Testis (tissue), 2 donors: ENCODE measurements at regions not wholly inside any gene's neighbourhood (a gene's known extent, or its start where the extent isn't known, plus 50 kb on each side); places are given as distances from the start of the nearest gene placed in this dataset.

Experiments
- DNase-seq: peaks from one replicate; pipeline ENCODE4 v3.0.0-alpha.2; 2019
- H3K27ac ChIP-seq, 2 donors: fragments of 200-600 bp; sonication (generic); one replicate each; pipeline ENCODE4 v1.5.1; 2019
- H3K27me3 ChIP-seq: fragments of 200-600 bp; sonication (generic); one replicate; pipeline ENCODE4 v1.5.1; 2019
- H3K36me3 ChIP-seq: fragments of 200-600 bp; sonication (generic); one replicate; pipeline ENCODE4 v1.5.1; 2017; ENCODE audit warnings: low read depth; ENCODE audit errors: missing control alignments
- H3K4me1 ChIP-seq: fragments of 200-600 bp; sonication (generic); one replicate; pipeline ENCODE4 v1.5.1; 2019
- H3K4me3 ChIP-seq, 2 donors: fragments of 200-600 bp; sonication (generic); one replicate each; pipeline ENCODE4 v1.5.1; 2017 to 2019
- H3K9me3 ChIP-seq: fragments of 200-600 bp; sonication (generic); one replicate; pipeline ENCODE4 v1.5.1; 2017
- CTCF ChIP-seq, 3 experiments: fragments of 450-650 bp in 2 of 3; fragments of 200-600 bp in 1 of 3; sonication (generic) in 1 of 3; IDR thresholded peaks; one replicate each; pipeline ENCODE4 v1.5.1; 2016 to 2019; ENCODE audit warnings: antibody characterized with exemption in 3 of 3, mild to moderate bottlenecking in 2 of 3, moderate library complexity in 1 of 3
- POLR2A ChIP-seq: fragments of 450-650 bp; IDR thresholded peaks from one replicate; pipeline ENCODE4 v1.6.1; 2017; ENCODE audit warnings: antibody characterized with exemption, mild to moderate bottlenecking, moderate library complexity
- WGBS, 2 donors: methylation state at CpG; one replicate each; pipeline ENCODE4 v1.1.5; 2018; 5-methylcytosine and 5-hydroxymethylcytosine counted together
- intact Hi-C: fragments of 100-400 bp; cut with DNase I; formaldehyde crosslinking; loops from one replicate; pipeline ENCODE4 v1.15.1; 2023; ENCODE audit warnings: low total_unique reads

- no peak for DNase-seq
- Histone ChIP-seq H3K36me3 (no peaks in the 10 kb centered on the region), H3K27ac (no peak overlapping the region), H3K4me1 (no peaks in the 10 kb centered on the region), H3K27me3 (no peaks in the 10 kb centered on the region), H3K9me3 (no peaks in the 10 kb centered on the region), H3K4me3 (no peak overlapping the region)
- WGBS, 2 donors, result 89 to 97% methylated on average over 16 of the region's 16 CpGs
- intact Hi-C loops, result no loop called here
- TF ChIP-seq POLR2A (no peak), CTCF (IDR thresholded peaks at IDR 0.05) (no peak)
Measured at GRCh38 chr20:58099291-58099935, 129.0 kb downstream of the ANKRD60 start.

GRCh38 chr20:58098571-58098970 lies 129.9 kb downstream of the ANKRD60 start:
- H3K27ac ChIP-seq, result no peak overlapping the region
- H3K9me3 ChIP-seq, result no peaks in the 10 kb centered on the region
- 84 to 86% methylated on average over 4 of the region's 4 CpGs for WGBS, 2 donors
- no peaks in the 10 kb centered on the region for H3K27me3 ChIP-seq
- no peak overlapping the region for H3K4me3 ChIP-seq
- DNase-seq, result no peak
- H3K4me1 ChIP-seq, result no peaks in the 10 kb centered on the region
- intact Hi-C loops, result no loop called here
- TF ChIP-seq POLR2A (no peak), CTCF (IDR thresholded peaks at IDR 0.05) (no peak)
- H3K36me3 ChIP-seq, result no peaks in the 10 kb centered on the region

- H3K27me3 ChIP-seq, result no peaks in the 10 kb centered on the region
- H3K9me3 ChIP-seq, result no peaks in the 10 kb centered on the region
- no peaks in the 10 kb centered on the region for H3K4me1 ChIP-seq
- H3K4me3 ChIP-seq, result no peak overlapping the region
- WGBS, 2 donors, result 54 to 70% methylated on average over 7 of the region's 7 CpGs
- DNase-seq, result no peak
- H3K27ac ChIP-seq, result no peak overlapping the region
- TF ChIP-seq CTCF (IDR thresholded peaks at IDR 0.05) (no peak), POLR2A (no peak)
- intact Hi-C loops, result no loop called here
- no peaks in the 10 kb centered on the region for H3K36me3 ChIP-seq
Measured at GRCh38 chr20:58097943-58098342, 130.5 kb downstream of the ANKRD60 start.

- 93 to 96% methylated on average over 4 of the region's 4 CpGs for WGBS, 2 donors
- no peak for DNase-seq
- TF ChIP-seq POLR2A (no peak), CTCF (IDR thresholded peaks at IDR 0.05) (no peak)
Measured at GRCh38 chr20:58097429-58097828, 131.0 kb downstream of the ANKRD60 start.

GRCh38 chr20:58096880-58097423 lies 131.5 kb downstream of the ANKRD60 start:
- Histone ChIP-seq H3K36me3 (no peaks in the 10 kb centered on the region), H3K27ac (no peak overlapping the region), H3K27me3 (no peaks in the 10 kb centered on the region), H3K9me3 (no peaks in the 10 kb centered on the region), H3K4me1 (no peaks in the 10 kb centered on the region), H3K4me3 (no peak overlapping the region)
- WGBS, 2 donors, result 71 to 87% methylated on average over 8 of the region's 8 CpGs
- DNase-seq, result no peak
- TF ChIP-seq CTCF (IDR thresholded peaks at IDR 0.05) (no peak), POLR2A (no peak)
- intact Hi-C loops, result no loop called here

More at GRCh38 chr20:58097429-58097828, 131.0 kb downstream of the ANKRD60 start:
- Histone ChIP-seq H3K4me3 (no peak overlapping the region), H3K27me3 (no peaks in the 10 kb centered on the region), H3K9me3 (no peaks in the 10 kb centered on the region), H3K36me3 (no peaks in the 10 kb centered on the region), H3K27ac (no peak overlapping the region), H3K4me1 (no peaks in the 10 kb centered on the region)
- intact Hi-C loops, result no loop called here
